Panc1 (cell line): ENCODE measurements at regions not wholly inside any gene's neighbourhood (a gene's known extent, or its start where the extent isn't known, plus 50 kb on each side); places are given as distances from the start of the nearest gene placed in this dataset.

Experiments used
- ATAC-seq: fragments of 200-7000 bp; cut with Tn5 transposase; 2 replicates; pipeline ENCODE4 v1.9.1; 2020; ENCODE audit warnings: mild to moderate bottlenecking, moderate library complexity
- BruUV-seq: library from RNA; stranded (reverse); fragments of 400-500 nt; replicated peaks from 2 replicates; lab custom pipeline; 2021; lab: Mats Ljungman, UMichigan
- CTCF ChIA-PET: fragments of 300-600 bp; sonication (Branson Sonifier 250); formaldehyde crosslinking; loops from one replicate; lab custom pipeline; 2022; ENCODE audit warnings: antibody characterized with exemption; lab: Charles Lee
- POLR2A ChIA-PET: fragments of 300-600 bp; sonication (Branson Sonifier 250); formaldehyde crosslinking; loops from one replicate; lab custom pipeline; 2022; ENCODE audit warnings: antibody characterized with exemption; lab: Charles Lee
- DNase-seq: peaks from one replicate; pipeline ENCODE4 v3.0.0-alpha.2; 2010; ENCODE audit warnings: low read depth, low spot score
- H3K27ac ChIP-seq: 2 replicates; pipeline ENCODE4 v1.5.1; 2011; ENCODE audit warnings: mild to moderate bottlenecking, low read length, inconsistent platforms
- H3K27me3 ChIP-seq: fragments of 200-500 bp; sonication (Bioruptor generic); 2 replicates; pipeline ENCODE4 v1.6.0; 2014; ENCODE audit warnings: low read length, inconsistent platforms; ENCODE audit not compliant: control insufficient read depth, insufficient read depth
- H3K36me3 ChIP-seq: fragments of 200-500 bp; sonication (Bioruptor generic); 2 replicates; pipeline ENCODE4 v1.5.1; 2014; ENCODE audit warnings: inconsistent platforms, mild to moderate bottlenecking, low read length, moderate library complexity; ENCODE audit not compliant: control insufficient read depth, insufficient read depth
- H3K4me1 ChIP-seq: 2 replicates; pipeline ENCODE4 v1.5.1; 2011; ENCODE audit warnings: inconsistent platforms, mild to moderate bottlenecking, low read length, moderate library complexity; ENCODE audit not compliant: control insufficient read depth, insufficient read depth
- H3K4me3 ChIP-seq, 2 experiments: 2 replicates each; pipeline ENCODE4 v1.5.1; 2011 to 2012; ENCODE audit warnings: low read depth in 2 of 2, low read length in 2 of 2, mild to moderate bottlenecking in 2 of 2, inconsistent platforms in 1 of 2, moderate library complexity in 1 of 2
- H3K9me3 ChIP-seq: fragments of 200-500 bp; sonication (Bioruptor generic); 2 replicates; pipeline ENCODE4 v1.5.1; 2014; ENCODE audit warnings: low read depth, mild to moderate bottlenecking, inconsistent platforms, low read length, moderate library complexity; ENCODE audit not compliant: control insufficient read depth, insufficient read depth
- POLR2AphosphoS5 ChIP-seq: IDR thresholded peaks from 2 replicates; pipeline ENCODE4 v1.6.1; 2012; ENCODE audit warnings: mild to moderate bottlenecking, low read depth, low read length, moderate library complexity
- SIN3A ChIP-seq: IDR thresholded peaks from 2 replicates; pipeline ENCODE4 v1.6.1; 2012; ENCODE audit warnings: low read depth, mild to moderate bottlenecking, low read length, moderate library complexity, borderline replicate concordance; ENCODE audit not compliant: insufficient read depth
- TCF7L2 ChIP-seq: IDR thresholded peaks from 2 replicates; pipeline ENCODE4 v1.6.1; 2011; ENCODE audit warnings: mild to moderate bottlenecking, low read depth, low read length, inconsistent platforms
- in situ Hi-C: cut with HindIII; loops from 2 replicates; pipeline ENCODE4 v1.10.0; 2016; ENCODE audit warnings: low sequenced_read_pairs, low pct_unique_long_range_greater_than_20kb
- intact Hi-C: fragments of 100-400 bp; cut with micrococcal nuclease; formaldehyde crosslinking; loops from one replicate; pipeline ENCODE4 v1.10.0; 2022; ENCODE audit not compliant: unreplicated experiment
- TF ChIP-seq, protein P1 (sequence below): fragments of 450-650 bp; IDR thresholded peaks from 2 replicates; pipeline ENCODE4 v1.5.1; 2017; ENCODE audit warnings: mild to moderate bottlenecking
- TF ChIP-seq, protein P2 (sequence below), 2 experiments: IDR thresholded peaks; 2 replicates each; pipeline ENCODE4 v1.6.1; 2011 to 2012; ENCODE audit warnings: low read depth in 2 of 2, control low read depth in 1 of 2, low read length in 1 of 2, mild to moderate bottlenecking in 1 of 2, moderate library complexity in 1 of 2; ENCODE audit not compliant: insufficient read depth in 1 of 2

DNA sequence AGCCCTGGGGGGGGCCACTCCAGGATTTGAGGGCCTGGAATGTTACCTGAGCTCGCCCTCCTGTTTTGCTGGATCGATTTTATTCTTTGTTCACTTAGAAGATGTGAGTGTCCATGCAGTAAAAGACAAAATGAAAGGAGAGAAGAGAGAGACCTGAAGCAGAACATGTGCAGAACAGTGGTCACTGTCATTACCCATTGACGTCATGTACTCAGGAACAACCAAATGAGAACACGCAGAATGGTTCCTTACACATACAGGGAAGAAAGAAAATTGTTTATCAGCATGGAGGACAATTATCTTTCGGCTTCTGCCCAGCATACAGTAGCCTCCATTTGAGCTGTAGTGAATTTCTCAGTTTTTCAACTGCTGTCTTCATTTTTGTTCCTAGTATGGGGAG is 258.1 kb downstream of the FNDC1 start:
- ChIA-PET CTCF (no interaction called here), POLR2A (no interaction called here)
- no peaks in the 10 kb centered on the region for H3K36me3 ChIP-seq
- H3K4me1 ChIP-seq = no peaks in the 10 kb centered on the region
- no TSS peak for BruUV-seq
- no peak overlapping the region for H3K4me3 ChIP-seq
- no peak overlapping the region for H3K27ac ChIP-seq
- TF ChIP-seq POLR2AphosphoS5 = no peak
- TF ChIP-seq, protein P1, sequence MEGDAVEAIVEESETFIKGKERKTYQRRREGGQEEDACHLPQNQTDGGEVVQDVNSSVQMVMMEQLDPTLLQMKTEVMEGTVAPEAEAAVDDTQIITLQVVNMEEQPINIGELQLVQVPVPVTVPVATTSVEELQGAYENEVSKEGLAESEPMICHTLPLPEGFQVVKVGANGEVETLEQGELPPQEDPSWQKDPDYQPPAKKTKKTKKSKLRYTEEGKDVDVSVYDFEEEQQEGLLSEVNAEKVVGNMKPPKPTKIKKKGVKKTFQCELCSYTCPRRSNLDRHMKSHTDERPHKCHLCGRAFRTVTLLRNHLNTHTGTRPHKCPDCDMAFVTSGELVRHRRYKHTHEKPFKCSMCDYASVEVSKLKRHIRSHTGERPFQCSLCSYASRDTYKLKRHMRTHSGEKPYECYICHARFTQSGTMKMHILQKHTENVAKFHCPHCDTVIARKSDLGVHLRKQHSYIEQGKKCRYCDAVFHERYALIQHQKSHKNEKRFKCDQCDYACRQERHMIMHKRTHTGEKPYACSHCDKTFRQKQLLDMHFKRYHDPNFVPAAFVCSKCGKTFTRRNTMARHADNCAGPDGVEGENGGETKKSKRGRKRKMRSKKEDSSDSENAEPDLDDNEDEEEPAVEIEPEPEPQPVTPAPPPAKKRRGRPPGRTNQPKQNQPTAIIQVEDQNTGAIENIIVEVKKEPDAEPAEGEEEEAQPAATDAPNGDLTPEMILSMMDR = no peak
- no peak for TF ChIP-seq TCF7L2
- no peak for TF ChIP-seq SIN3A
- TF ChIP-seq, protein P2, sequence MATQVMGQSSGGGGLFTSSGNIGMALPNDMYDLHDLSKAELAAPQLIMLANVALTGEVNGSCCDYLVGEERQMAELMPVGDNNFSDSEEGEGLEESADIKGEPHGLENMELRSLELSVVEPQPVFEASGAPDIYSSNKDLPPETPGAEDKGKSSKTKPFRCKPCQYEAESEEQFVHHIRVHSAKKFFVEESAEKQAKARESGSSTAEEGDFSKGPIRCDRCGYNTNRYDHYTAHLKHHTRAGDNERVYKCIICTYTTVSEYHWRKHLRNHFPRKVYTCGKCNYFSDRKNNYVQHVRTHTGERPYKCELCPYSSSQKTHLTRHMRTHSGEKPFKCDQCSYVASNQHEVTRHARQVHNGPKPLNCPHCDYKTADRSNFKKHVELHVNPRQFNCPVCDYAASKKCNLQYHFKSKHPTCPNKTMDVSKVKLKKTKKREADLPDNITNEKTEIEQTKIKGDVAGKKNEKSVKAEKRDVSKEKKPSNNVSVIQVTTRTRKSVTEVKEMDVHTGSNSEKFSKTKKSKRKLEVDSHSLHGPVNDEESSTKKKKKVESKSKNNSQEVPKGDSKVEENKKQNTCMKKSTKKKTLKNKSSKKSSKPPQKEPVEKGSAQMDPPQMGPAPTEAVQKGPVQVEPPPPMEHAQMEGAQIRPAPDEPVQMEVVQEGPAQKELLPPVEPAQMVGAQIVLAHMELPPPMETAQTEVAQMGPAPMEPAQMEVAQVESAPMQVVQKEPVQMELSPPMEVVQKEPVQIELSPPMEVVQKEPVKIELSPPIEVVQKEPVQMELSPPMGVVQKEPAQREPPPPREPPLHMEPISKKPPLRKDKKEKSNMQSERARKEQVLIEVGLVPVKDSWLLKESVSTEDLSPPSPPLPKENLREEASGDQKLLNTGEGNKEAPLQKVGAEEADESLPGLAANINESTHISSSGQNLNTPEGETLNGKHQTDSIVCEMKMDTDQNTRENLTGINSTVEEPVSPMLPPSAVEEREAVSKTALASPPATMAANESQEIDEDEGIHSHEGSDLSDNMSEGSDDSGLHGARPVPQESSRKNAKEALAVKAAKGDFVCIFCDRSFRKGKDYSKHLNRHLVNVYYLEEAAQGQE (IDR thresholded peaks at IDR 0.05; ENCODE audit: insufficient read depth in 1 of 2, low read depth in 2 of 2, low read length in 1 of 2) = no peak
- H3K27me3 ChIP-seq = peaks cover 16% of the 10 kb centered on the region
- in situ Hi-C loops (no loop called here), intact Hi-C loops (no loop called here)
- ATAC-seq = no peak
- no peak for DNase-seq
- H3K9me3 ChIP-seq = no peaks in the 10 kb centered on the region

DNA sequence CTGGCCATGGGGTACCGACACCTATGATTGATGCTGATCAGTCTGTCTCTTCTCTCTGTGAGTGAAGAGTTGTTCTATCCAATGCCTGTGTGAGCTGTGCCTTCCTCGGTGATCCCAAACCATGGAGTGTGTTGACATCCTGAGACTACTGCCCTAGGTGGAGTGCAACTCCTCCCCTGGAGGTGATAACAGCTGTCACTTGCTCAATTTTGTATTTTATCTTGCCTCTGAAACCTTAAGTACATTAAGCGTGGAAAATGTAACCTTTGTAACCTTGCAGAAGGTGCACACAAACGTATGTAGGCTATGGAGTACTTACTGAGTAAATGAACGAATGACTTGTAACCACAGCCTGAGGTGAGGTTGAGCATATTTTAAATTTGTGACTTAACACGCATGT is 256.2 kb downstream of the FNDC1 start:
- BruUV-seq = no TSS peak
- ChIA-PET POLR2A (no interaction called here), CTCF (no interaction called here)
- Histone ChIP-seq H3K27me3 (peaks cover 14% of the 10 kb centered on the region), H3K4me1 (no peaks in the 10 kb centered on the region), H3K4me3 (no peak overlapping the region), H3K9me3 (no peaks in the 10 kb centered on the region), H3K36me3 (no peaks in the 10 kb centered on the region), H3K27ac (no peak overlapping the region)
- TF ChIP-seq SIN3A (no peak), POLR2AphosphoS5 (no peak), TCF7L2 (no peak)
- TF ChIP-seq, protein P2 (IDR thresholded peaks at IDR 0.05; ENCODE audit: insufficient read depth in 1 of 2, low read depth in 2 of 2, low read length in 1 of 2) = no peak
- TF ChIP-seq, protein P1 = no peak
- in situ Hi-C loops = no loop called here
- no peak for DNase-seq
- no peak for ATAC-seq
- intact Hi-C loops = no loop called here
